ENCODE measurements at regions not wholly inside any gene's neighbourhood (a gene's known extent, or its start where the extent isn't known, plus 50 kb on each side); places are given as distances from the start of the nearest gene placed in this dataset.

DNA sequence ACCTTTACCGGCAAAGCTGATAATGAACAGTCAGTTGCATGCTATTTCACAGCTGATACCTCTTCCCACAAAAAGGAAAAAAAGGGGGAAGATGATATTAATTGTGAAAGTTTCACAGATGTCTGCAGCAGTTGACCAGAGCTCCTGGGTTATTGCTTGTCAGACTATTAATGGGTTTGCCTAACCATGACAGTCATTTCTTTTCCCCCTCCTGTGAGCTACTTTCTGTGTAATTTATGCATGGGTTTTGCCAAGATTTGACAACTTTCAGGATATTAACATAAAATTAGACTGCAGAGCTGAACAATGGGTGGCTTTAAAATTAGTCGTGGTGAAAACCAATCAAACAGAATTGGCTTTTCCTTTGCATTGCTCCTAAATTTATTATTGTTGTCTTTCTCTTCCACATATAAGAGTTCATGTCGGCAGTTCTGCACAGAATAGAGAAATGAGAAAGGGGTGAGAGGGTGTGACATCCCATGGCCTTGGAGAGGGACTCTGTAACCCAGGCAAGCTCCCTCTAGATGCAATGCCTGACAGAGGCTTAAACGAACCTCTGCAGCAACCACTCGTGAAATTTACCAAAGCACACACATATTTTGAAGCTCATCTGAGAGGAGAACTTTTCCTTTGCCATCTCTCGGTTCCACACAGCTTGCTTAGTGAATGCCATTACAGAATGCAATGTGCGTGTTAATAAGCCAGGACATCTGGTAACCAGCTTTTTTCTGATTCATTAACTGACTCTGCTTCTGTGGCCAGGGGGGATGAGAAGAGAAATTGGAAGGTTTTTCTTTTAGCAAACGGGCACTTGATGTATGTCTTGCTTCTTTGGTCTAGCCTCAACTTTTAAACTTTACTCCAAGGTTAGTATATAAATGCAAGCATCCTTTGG lies 82.2 kb upstream of the ITGA4 start:
- Histone ChIP-seq H3K27ac (no peak overlapping the region), H3K4me3 (no peak overlapping the region), H3K27me3 (no peaks in the 10 kb centered on the region), H3K9me3 (no peaks in the 10 kb centered on the region), H3K36me3 (no peaks in the 10 kb centered on the region), H3K4me1 (no peaks in the 10 kb centered on the region)
- FAIRE-seq (no peak), ATAC-seq (no peak), DNase-seq (no peak)
- intact Hi-C loops (cut with DNase I) = no loop called here
- 46 to 53% methylated on average over 8 of the region's 8 CpGs for WGBS, 2 donors
- TF ChIP-seq CTCF (IDR thresholded peaks at IDR 0.05) = no peak

- intact Hi-C loops (cut with DNase I) = no loop called here
- WGBS, 2 donors = 71 to 80% methylated on average over 6 of the region's 6 CpGs
- ATAC-seq = no peak
- TF ChIP-seq CTCF (IDR thresholded peaks at IDR 0.05) = no peak
- no peak for DNase-seq
- no peaks in the 10 kb centered on the region for H3K4me1 ChIP-seq
- H3K9me3 ChIP-seq = no peaks in the 10 kb centered on the region
- no peak overlapping the region for H3K27ac ChIP-seq
- H3K36me3 ChIP-seq = no peaks in the 10 kb centered on the region
- H3K27me3 ChIP-seq = no peaks in the 10 kb centered on the region
- no peak overlapping the region for H3K4me3 ChIP-seq
- FAIRE-seq = no peak
These were observed 80.7 kb upstream of the ITGA4 start for GRCh38 chr2:181376442-181376841.

DNA sequence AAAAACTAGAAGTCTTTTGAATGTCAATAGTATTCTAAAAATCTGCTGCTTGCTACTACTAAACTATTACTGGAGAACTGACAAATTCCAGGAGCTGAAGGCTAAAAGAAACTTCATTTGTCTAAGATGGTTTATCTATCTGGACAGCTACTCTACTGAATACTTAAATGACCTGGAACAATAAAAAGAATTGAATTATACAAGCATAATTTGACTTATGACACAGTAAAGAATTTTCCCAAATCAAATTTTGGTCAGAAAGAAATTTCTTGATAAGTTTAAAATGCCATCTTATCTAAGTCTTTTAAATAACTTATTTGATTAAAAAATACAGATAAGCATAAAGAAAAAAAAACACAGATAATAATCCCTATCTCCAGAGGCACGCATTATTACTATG lies 80.2 kb upstream of the ITGA4 start:
- DNase-seq = no peak
- Histone ChIP-seq H3K27ac (no peak overlapping the region), H3K4me3 (no peak overlapping the region), H3K4me1 (no peaks in the 10 kb centered on the region), H3K9me3 (no peaks in the 10 kb centered on the region), H3K27me3 (no peaks in the 10 kb centered on the region), H3K36me3 (no peaks in the 10 kb centered on the region)
- FAIRE-seq = no peak
- no peak for ATAC-seq
- no peak for TF ChIP-seq CTCF (IDR thresholded peaks at IDR 0.05)
- WGBS, 2 donors = 40 to 41% methylated on average over 1 of the region's 1 CpG
- intact Hi-C loops (cut with DNase I) = no loop called here

DNA sequence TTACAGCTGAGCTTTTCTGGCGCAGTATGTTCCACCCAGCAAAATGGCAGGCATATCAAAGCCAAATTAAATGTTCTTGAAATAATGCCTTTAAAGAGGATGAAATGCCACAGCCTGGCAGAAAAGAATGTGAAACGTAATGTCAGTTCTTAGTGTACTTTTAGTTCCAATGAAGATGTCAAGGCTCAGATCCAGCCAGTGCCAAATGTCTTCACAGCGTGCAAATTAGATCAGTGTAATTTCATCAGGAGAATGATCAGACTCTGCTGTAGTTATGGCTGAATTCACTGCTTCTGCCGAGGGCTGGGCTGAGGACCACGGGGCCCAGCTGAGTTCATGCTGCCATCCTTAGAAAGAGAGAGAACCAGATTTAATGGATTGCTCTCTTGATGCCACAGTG lies 78.7 kb upstream of the ITGA4 start:
- DNase-seq (no peak), FAIRE-seq (no peak), ATAC-seq (no peak)
- Histone ChIP-seq H3K4me1 (no peaks in the 10 kb centered on the region), H3K27ac (no peak overlapping the region), H3K27me3 (no peaks in the 10 kb centered on the region), H3K36me3 (no peaks in the 10 kb centered on the region), H3K4me3 (no peak overlapping the region), H3K9me3 (no peaks in the 10 kb centered on the region)
- TF ChIP-seq CTCF (IDR thresholded peaks at IDR 0.05) = no peak
- intact Hi-C loops (cut with DNase I) = no loop called here
- 62 to 76% methylated on average over 5 of the region's 5 CpGs for WGBS, 2 donors

DNA sequence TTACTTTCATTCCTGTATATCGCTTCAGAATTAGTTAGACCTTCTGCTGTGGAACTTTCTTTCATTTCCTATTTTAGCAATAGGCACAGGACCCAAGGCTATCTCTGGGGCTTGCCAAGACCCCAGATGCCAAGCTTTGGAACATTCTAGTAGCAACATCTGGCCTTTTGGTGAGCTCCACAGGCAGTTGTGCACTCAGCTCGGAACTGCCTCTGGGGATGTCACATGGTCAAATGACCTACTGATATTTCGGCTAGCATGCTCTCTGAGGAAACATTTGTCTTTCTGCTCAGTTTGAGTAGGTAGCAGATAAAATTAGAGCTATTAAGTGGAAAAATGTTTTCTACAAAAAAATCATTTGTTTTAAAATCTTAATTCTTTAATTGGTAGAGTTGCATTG lies 76.6 kb upstream of the ITGA4 start:
- H3K27ac ChIP-seq = no peak overlapping the region
- H3K27me3 ChIP-seq = no peaks in the 10 kb centered on the region
- H3K9me3 ChIP-seq = no peaks in the 10 kb centered on the region
- H3K36me3 ChIP-seq = no peaks in the 10 kb centered on the region
- FAIRE-seq (no peak), DNase-seq (no peak), ATAC-seq (no peak)
- no peak for TF ChIP-seq CTCF (IDR thresholded peaks at IDR 0.05)
- no peaks in the 10 kb centered on the region for H3K4me1 ChIP-seq
- H3K4me3 ChIP-seq = no peak overlapping the region
- intact Hi-C loops (cut with DNase I) = no loop called here
- 61 to 66% methylated on average over 3 of the region's 3 CpGs for WGBS, 2 donors
